Calu3 (cell line): ENCODE measurements at regions not wholly inside any gene's neighbourhood (a gene's known extent, or its start where the extent isn't known, plus 50 kb on each side); places are given as distances from the start of the nearest gene placed in this dataset.

Source experiments
- BruUV-seq: library from RNA; stranded (reverse); fragments of 400-500 nt; replicated peaks from 2 replicates; lab custom pipeline; 2021; lab: Mats Ljungman, UMichigan
- CTCF ChIA-PET: fragments of 300-600 bp; sonication (Branson Sonifier 250); formaldehyde crosslinking; loops from one replicate; lab custom pipeline; 2022; ENCODE audit warnings: antibody characterized with exemption; lab: Charles Lee
- DNase-seq: peaks from one replicate; pipeline ENCODE4 v3.0.0; 2022
- H3K27ac Mint-ChIP-seq: one replicate; pipeline ENCODE4 v1.8.0; 2022; ENCODE audit warnings: mixed read lengths; ENCODE audit not compliant: unreplicated experiment
- H3K27me3 Mint-ChIP-seq: one replicate; pipeline ENCODE4 v1.8.0; 2022; ENCODE audit warnings: mixed read lengths; ENCODE audit not compliant: unreplicated experiment
- H3K36me3 Mint-ChIP-seq: one replicate; pipeline ENCODE4 v1.8.0; 2022; ENCODE audit warnings: mild to moderate bottlenecking, moderate library complexity, mixed read lengths; ENCODE audit not compliant: insufficient read depth, unreplicated experiment
- H3K4me1 Mint-ChIP-seq: one replicate; pipeline ENCODE4 v1.8.0; 2022; ENCODE audit warnings: mild to moderate bottlenecking, low read depth, mixed read lengths; ENCODE audit not compliant: unreplicated experiment
- H3K4me3 Mint-ChIP-seq: one replicate; pipeline ENCODE4 v1.8.0; 2022; ENCODE audit warnings: mild to moderate bottlenecking, low read depth, moderate library complexity, mixed read lengths; ENCODE audit not compliant: unreplicated experiment
- H3K9me3 Mint-ChIP-seq: one replicate; pipeline ENCODE4 v1.8.0; 2022; ENCODE audit warnings: low read depth, mixed read lengths; ENCODE audit not compliant: unreplicated experiment
- intact Hi-C: fragments of 100-400 bp; cut with micrococcal nuclease; formaldehyde crosslinking; loops from one replicate; pipeline ENCODE4 v1.10.0; 2022; ENCODE audit not compliant: unreplicated experiment
- TF ChIP-seq, protein P1 (sequence below): fragments of 200-600 bp; IDR thresholded peaks from one replicate; pipeline ENCODE4 v1.8.0; 2022; ENCODE audit warnings: antibody characterized with exemption; ENCODE audit not compliant: unreplicated experiment

DNA sequence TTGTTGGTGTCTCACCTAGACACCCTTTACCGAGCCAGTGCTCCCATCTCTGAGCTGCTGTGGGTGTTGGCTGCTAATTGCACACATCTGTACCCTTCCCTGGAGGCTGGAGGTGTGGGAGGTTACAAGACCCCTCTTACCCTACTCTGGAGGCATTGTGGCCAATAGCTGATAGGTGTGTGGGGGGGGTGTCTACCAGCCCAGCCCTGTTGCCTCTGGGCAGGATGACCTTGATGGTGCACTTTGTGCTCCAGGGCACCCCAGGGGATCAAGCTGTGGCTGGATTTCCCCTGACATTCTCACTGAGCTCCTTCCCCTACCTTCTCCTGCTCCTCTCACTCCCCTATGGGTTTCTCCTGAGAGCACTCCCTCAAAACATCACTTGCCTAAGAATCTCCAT is 104.7 kb upstream of the ADPGK start:
- no peak overlapping the region for H3K27ac Mint-ChIP-seq
- no peaks in the 10 kb centered on the region for H3K4me1 Mint-ChIP-seq
- BruUV-seq, result no TSS peak
- no peak for DNase-seq
- H3K9me3 Mint-ChIP-seq, result no peaks in the 10 kb centered on the region
- peaks cover 81% of the 10 kb centered on the region for H3K27me3 Mint-ChIP-seq
- intact Hi-C loops, result no loop called here
- TF ChIP-seq, protein P1, sequence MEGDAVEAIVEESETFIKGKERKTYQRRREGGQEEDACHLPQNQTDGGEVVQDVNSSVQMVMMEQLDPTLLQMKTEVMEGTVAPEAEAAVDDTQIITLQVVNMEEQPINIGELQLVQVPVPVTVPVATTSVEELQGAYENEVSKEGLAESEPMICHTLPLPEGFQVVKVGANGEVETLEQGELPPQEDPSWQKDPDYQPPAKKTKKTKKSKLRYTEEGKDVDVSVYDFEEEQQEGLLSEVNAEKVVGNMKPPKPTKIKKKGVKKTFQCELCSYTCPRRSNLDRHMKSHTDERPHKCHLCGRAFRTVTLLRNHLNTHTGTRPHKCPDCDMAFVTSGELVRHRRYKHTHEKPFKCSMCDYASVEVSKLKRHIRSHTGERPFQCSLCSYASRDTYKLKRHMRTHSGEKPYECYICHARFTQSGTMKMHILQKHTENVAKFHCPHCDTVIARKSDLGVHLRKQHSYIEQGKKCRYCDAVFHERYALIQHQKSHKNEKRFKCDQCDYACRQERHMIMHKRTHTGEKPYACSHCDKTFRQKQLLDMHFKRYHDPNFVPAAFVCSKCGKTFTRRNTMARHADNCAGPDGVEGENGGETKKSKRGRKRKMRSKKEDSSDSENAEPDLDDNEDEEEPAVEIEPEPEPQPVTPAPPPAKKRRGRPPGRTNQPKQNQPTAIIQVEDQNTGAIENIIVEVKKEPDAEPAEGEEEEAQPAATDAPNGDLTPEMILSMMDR, result no peak
- H3K4me3 Mint-ChIP-seq, result no peak overlapping the region
- no peaks in the 10 kb centered on the region for H3K36me3 Mint-ChIP-seq
- CTCF ChIA-PET, result interaction anchor here (0.6 kb wide), 1 partner anchor 711 kb away, joined by 3 read pairs; no protein-coding TSS in a partner anchor

DNA sequence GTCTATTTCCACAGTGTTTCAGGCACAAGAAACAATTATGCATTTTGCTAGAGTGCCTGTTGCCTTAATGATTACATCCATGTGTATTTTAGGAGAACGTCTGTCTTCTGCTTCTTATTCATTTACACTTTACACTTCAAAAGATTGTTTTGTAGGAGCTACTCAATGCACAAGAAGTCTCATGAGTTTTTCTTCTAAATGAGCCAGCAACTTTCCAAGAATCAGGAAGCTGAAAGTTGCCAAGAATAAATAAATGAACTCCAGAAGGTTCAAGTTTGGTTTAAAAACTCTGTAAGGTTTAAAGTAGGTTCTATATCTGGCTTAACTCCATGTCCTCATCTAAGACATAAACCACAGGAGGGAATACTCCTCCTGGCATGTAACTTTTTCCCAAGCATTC is 103.8 kb upstream of the ADPGK start:
- CTCF ChIA-PET, result no interaction called here

DNA sequence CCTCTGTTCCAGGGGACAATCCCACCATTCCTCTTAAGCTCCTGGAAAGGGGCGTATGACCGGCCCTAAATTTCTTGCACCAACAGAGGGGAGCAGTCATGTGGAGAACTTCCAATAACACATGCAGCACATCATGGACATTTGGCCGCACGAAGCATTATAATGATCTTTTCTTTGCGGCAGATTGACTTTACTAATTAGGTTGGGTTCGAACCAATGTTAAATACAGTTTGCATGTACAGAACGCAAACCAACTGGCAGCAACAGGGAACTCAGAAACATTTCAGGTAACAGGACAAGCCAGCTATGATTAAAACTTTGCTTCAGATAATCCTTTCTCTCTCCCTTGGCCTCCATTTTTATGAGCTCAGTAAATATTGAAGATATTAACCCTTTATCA is 100.8 kb upstream of the ADPGK start:
- no peak overlapping the region for H3K4me3 Mint-ChIP-seq
- no TSS peak for BruUV-seq
- no peak for DNase-seq
- no peaks in the 10 kb centered on the region for H3K4me1 Mint-ChIP-seq
- H3K27me3 Mint-ChIP-seq, result peaks cover 72% of the 10 kb centered on the region
- CTCF ChIA-PET, result no interaction called here
- intact Hi-C loops, result no loop called here
- TF ChIP-seq, protein P1, result no peak
- no peaks in the 10 kb centered on the region for H3K36me3 Mint-ChIP-seq
- H3K9me3 Mint-ChIP-seq, result no peaks in the 10 kb centered on the region
- H3K27ac Mint-ChIP-seq, result no peak overlapping the region

More for the DNA sequence above, 103.8 kb upstream of the ADPGK start:
- no peaks in the 10 kb centered on the region for H3K36me3 Mint-ChIP-seq
- BruUV-seq, result no TSS peak
- H3K4me3 Mint-ChIP-seq, result no peak overlapping the region
- TF ChIP-seq, protein P1, result no peak
- H3K9me3 Mint-ChIP-seq, result no peaks in the 10 kb centered on the region
- H3K27ac Mint-ChIP-seq, result no peak overlapping the region
- intact Hi-C loops, result no loop called here
- H3K4me1 Mint-ChIP-seq, result no peaks in the 10 kb centered on the region
- DNase-seq, result no peak
- H3K27me3 Mint-ChIP-seq, result peaks cover 73% of the 10 kb centered on the region

DNA sequence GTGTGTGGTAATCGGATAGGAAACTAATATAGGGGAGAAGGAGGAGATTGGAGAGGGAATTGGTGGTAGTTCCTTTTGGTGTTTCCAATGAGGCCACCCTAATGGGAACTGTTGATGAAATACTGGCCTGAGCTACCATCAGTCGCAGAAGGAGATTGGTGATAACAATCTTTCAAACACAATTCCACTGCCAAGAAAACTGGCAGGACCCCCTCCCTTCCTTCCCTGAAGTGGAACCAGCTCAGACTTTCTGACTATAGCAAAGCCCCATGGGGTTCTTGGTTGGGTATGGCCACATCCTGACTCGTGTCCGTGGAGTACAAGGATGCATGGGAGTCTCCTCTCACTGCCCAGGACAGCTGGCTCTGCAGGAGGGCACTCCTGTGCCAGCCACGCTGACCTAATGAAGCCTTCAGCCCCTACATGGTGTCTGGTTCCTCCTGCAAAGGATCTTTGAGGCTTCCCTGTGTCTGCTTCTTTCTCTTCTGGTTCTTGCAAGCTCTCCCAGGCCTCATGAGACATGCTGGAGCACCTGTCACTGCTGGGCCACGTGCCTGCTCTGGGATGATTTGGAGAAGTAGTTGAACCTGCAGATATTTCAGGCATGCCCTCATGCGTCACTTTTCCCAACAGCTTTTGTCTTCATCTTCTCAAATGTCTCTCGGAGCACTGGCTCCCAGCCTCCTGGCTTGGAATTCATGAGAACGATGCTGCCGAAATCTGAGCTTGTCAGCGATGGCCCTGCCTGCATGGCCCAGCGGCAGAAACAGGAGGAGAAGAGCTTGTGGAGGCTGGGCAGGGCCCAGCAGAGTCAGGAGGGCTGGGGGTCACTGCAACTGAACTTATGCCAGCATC is 90.0 kb upstream of the ADPGK start:
- H3K27me3 Mint-ChIP-seq, result peaks cover 86% of the 10 kb centered on the region

More for the DNA sequence above, 90.0 kb upstream of the ADPGK start:
- H3K4me3 Mint-ChIP-seq, result no peak overlapping the region
- H3K27ac Mint-ChIP-seq, result no peak overlapping the region
- no peak for DNase-seq
- no peaks in the 10 kb centered on the region for H3K4me1 Mint-ChIP-seq
- H3K36me3 Mint-ChIP-seq, result no peaks in the 10 kb centered on the region
- BruUV-seq, result no TSS peak
- CTCF ChIA-PET, result interaction anchor here (0.5 kb wide), 1 partner anchor 284 kb away, joined by 3 read pairs; no protein-coding TSS in a partner anchor
- TF ChIP-seq, protein P1, result no peak
- no peaks in the 10 kb centered on the region for H3K9me3 Mint-ChIP-seq
- intact Hi-C loops, result no loop called here
